ENCODE measurements at regions not wholly inside any gene's neighbourhood (a gene's known extent, or its start where the extent isn't known, plus 50 kb on each side); places are given as distances from the start of the nearest gene placed in this dataset.

DNA sequence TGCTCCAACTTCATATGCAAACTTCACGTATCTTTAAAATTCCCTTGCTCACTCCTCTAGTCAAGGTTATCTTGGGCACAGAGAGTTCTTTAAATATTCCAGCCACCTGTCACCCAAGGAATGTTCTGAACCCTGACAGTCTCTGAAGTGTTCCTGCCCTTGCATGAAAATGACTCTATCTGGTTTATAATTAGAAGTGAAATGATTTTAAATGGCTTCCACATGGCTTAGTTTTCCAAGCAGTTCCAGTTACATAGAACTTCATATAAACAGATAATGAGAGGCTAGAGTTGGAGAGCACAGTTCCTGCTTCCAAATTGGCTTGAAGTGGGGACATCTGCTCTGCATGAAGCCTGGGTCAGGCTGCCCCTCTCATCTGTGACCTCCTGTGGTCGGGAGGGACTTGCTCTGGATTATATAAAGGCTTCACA is 81.9 kb downstream of the SLC4A3 start:
- no peak overlapping the region for H3K27ac Mint-ChIP-seq
- no peak for DNase-seq
- peaks cover 4% of the 10 kb centered on the region for H3K9me3 Mint-ChIP-seq
- intact Hi-C loops (cut with micrococcal nuclease): no loop called here
- no peaks in the 10 kb centered on the region for H3K36me3 Mint-ChIP-seq (ENCODE audit: low read depth)
- H3K4me3 Mint-ChIP-seq: no peak overlapping the region
- H3K4me1 Mint-ChIP-seq (ENCODE audit: low read depth): no peaks in the 10 kb centered on the region
- H3K27me3 Mint-ChIP-seq (ENCODE audit: low read depth): peaks cover 12% of the 10 kb centered on the region
- CTCF ChIA-PET: no interaction called here

DNA sequence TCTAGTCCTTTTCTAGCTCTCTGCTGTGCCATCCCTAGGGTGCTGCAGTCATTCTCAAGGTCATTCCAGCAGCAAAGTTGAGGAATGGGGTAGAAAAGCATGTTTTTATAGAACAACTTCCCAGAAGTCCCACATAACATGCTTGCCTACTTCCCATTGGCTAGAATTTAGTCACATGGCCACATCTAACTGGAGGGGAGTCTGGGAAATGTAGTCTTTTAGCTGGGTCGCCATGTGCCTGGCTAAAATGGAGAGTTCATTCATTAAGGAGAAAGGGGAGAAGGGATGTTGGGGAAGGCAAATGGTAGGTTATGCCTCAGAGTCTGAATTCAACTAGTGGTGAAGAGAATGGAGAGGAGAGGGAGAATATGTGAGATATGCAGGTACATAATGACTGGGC is 85.7 kb downstream of the SLC4A3 start:
- Mint-ChIP-seq H3K36me3 (ENCODE audit: low read depth) (no peaks in the 10 kb centered on the region), H3K9me3 (peaks cover 4% of the 10 kb centered on the region)

DNA sequence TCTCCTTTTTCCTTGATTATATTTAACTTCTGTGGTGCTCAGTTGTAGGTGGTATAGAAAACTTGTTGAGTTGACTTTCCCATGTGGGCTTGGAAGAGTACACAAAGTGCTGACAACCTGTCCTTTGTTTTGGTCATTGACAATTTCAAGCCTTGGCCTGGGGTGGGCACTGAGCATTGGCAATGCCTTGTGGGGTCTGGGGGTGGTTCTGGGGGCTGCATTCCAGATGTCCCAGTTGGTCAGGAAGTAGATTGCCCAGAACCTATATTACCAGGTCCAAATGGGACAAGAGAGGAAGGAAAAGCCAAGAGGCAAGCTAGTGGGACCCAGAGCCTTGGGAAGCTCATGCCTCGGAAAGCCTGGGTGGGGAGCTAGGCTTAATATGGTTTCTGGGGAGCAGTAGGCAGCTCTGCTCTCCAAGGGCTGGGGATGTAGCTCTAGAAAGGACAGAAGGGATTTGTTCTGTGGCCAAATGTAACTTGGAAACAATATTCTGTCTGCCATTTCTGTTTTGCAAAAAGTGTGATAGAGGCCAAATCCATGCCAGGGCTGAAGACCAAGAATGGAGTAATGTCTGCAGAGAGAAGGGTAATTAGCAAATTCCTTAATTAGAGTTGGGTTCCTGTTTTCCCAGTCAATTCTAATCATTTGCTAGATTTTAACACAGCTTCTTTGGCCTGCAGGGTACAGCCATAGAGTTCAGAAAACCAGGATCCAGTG is 87.4 kb downstream of the SLC4A3 start:
- CTCF ChIA-PET: no interaction called here
- H3K27ac Mint-ChIP-seq: no peak overlapping the region

More for the DNA sequence above, 85.7 kb downstream of the SLC4A3 start:
- CTCF ChIA-PET: no interaction called here
- no peak overlapping the region for H3K27ac Mint-ChIP-seq
- intact Hi-C loops (cut with micrococcal nuclease): no loop called here
- H3K4me3 Mint-ChIP-seq: no peak overlapping the region
- H3K4me1 Mint-ChIP-seq (ENCODE audit: low read depth): no peaks in the 10 kb centered on the region
- H3K27me3 Mint-ChIP-seq (ENCODE audit: low read depth): peaks cover 16% of the 10 kb centered on the region
- no peak for DNase-seq

DNA sequence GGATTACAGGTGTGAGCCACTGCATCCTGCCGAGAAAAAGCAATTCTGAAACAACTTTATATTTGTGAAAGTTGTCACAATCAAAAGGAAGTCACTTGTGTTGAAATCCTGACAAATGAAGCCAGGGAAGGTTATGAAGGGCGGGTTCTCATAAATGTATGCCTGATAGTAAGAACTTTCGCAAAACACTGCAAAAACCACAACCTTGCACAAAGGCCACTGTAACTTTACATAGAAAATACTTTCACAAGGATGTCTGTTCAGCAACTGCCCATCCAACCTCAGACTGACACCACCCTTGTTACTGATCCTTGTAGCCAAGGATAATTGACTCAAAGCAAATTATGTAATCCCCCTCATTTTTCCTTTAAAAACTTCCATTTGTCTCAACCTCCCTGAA is 90.6 kb downstream of the SLC4A3 start:
- no peaks in the 10 kb centered on the region for H3K4me1 Mint-ChIP-seq (ENCODE audit: low read depth)
- no peaks in the 10 kb centered on the region for H3K36me3 Mint-ChIP-seq (ENCODE audit: low read depth)
- no peak overlapping the region for H3K27ac Mint-ChIP-seq
- peaks cover 20% of the 10 kb centered on the region for H3K27me3 Mint-ChIP-seq (ENCODE audit: low read depth)
- intact Hi-C loops (cut with micrococcal nuclease): no loop called here
- H3K4me3 Mint-ChIP-seq: no peak overlapping the region
- peaks cover 4% of the 10 kb centered on the region for H3K9me3 Mint-ChIP-seq
- CTCF ChIA-PET: no interaction called here
- DNase-seq: no peak

More for the DNA sequence above, 87.4 kb downstream of the SLC4A3 start:
- H3K27me3 Mint-ChIP-seq (ENCODE audit: low read depth): peaks cover 24% of the 10 kb centered on the region
- H3K4me1 Mint-ChIP-seq (ENCODE audit: low read depth): no peaks in the 10 kb centered on the region
- no peaks in the 10 kb centered on the region for H3K36me3 Mint-ChIP-seq (ENCODE audit: low read depth)
- DNase-seq: no peak
- intact Hi-C loops (cut with micrococcal nuclease): no loop called here
- H3K9me3 Mint-ChIP-seq: peaks cover 4% of the 10 kb centered on the region
- H3K4me3 Mint-ChIP-seq: no peak overlapping the region

DNA sequence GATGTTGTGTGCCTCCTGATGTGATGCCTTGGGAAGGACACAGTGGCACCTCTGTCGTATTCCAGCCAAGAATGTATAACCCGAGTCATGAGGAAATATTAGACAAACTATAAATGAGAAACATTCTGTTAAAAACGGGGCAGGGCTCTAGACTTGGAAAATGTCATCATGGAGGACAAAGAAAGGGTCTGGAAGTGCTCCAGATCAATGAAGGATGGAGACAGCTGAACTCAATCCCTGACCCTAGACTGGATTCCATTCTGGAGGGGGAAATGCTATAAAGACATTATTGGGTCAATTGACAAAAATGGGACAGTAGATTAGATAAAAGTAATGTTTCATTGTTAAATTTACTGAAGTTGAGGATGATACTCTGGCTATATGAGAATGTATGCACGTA is 92.1 kb downstream of the SLC4A3 start:
- H3K36me3 Mint-ChIP-seq (ENCODE audit: low read depth): no peaks in the 10 kb centered on the region
- H3K4me3 Mint-ChIP-seq: no peak overlapping the region
- no peak overlapping the region for H3K27ac Mint-ChIP-seq
- CTCF ChIA-PET: no interaction called here
- no peaks in the 10 kb centered on the region for H3K4me1 Mint-ChIP-seq (ENCODE audit: low read depth)
- DNase-seq: no peak
- intact Hi-C loops (cut with micrococcal nuclease): no loop called here
- H3K9me3 Mint-ChIP-seq: no peaks in the 10 kb centered on the region
- H3K27me3 Mint-ChIP-seq (ENCODE audit: low read depth): peaks cover 15% of the 10 kb centered on the region

DNA sequence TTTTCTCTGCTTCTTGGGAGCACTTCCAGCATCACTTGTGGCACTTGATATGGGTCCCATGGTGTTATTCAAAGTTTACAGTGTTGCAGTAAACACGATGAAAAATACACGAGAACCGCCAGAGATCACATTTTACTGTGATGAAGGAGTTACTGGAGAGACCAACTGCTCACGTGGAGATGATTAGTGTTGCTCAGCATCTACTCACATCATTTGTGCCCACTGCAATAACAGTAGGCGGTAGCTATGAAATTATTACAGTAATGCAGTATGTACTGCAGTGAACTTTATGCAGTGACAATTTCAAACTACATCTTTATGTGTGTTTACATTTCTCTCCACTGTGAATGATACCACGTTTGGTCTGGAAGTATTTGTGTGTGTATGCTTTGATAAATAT is 93.5 kb downstream of the SLC4A3 start:
- Mint-ChIP-seq H3K4me3 (no peak overlapping the region), H3K36me3 (ENCODE audit: low read depth) (no peaks in the 10 kb centered on the region), H3K27ac (no peak overlapping the region), H3K9me3 (no peaks in the 10 kb centered on the region), H3K27me3 (ENCODE audit: low read depth) (peaks cover 13% of the 10 kb centered on the region), H3K4me1 (ENCODE audit: low read depth) (no peaks in the 10 kb centered on the region)
- intact Hi-C loops (cut with micrococcal nuclease): no loop called here
- DNase-seq: no peak
- CTCF ChIA-PET: no interaction called here

DNA sequence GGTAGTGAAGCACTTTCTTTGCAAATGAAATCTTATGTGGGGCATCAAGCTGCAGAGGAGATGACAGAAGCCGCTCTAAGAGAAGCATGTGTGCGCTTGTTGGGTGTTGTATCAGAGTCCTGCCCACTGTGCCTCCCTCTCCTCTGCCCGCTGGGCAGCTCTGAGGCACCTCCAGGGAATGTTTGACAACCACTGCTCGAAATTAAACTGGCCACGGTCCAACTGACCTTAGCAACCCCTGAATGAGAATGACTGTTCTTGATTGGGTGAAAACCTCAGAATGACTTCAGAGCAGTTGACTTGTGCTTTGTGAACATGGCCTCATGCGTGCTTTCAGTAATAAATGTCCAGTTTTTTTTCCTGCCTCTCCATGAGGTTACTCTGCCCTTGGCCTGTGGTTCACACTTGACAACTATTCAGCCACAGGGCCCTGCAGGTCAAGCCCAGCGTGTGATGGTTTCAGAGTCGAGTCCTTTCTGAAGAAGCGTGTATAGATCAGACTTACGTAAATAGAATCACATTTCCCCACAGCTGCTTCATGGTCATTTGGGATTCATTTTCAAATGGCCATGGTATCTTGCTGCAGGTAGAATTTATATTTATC is 94.9 kb downstream of the SLC4A3 start:
- Mint-ChIP-seq H3K4me1 (ENCODE audit: low read depth) (no peaks in the 10 kb centered on the region), H3K36me3 (ENCODE audit: low read depth) (no peaks in the 10 kb centered on the region), H3K9me3 (no peaks in the 10 kb centered on the region), H3K4me3 (no peak overlapping the region), H3K27ac (no peak overlapping the region), H3K27me3 (ENCODE audit: low read depth) (peaks cover 15% of the 10 kb centered on the region)
- no peak for DNase-seq
- intact Hi-C loops (cut with micrococcal nuclease): no loop called here
- CTCF ChIA-PET: no interaction called here

DNA sequence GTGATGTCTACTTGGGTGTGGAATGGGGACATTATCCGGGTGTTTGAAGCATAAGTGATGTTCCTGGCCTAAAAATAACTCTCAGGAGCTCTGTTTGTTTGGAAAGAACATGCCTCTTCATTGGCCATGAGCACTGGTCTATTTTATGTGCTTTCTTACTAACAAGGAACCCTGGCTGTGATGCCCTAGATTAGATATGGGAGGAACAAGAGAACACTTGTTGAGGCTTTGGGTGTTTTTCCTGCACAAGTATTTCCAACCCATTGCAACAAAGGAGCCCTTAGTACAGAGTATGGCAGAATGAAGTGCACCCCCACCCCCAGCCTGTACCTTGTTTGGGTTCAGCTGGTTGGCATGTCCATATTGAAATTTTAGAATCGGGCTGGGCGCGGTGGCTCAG is 95.9 kb downstream of the SLC4A3 start:
- no peak for DNase-seq
- CTCF ChIA-PET: no interaction called here
- Mint-ChIP-seq H3K27ac (no peak overlapping the region), H3K36me3 (ENCODE audit: low read depth) (no peaks in the 10 kb centered on the region), H3K27me3 (ENCODE audit: low read depth) (peaks cover 17% of the 10 kb centered on the region), H3K4me3 (no peak overlapping the region), H3K9me3 (no peaks in the 10 kb centered on the region), H3K4me1 (ENCODE audit: low read depth) (no peaks in the 10 kb centered on the region)
- intact Hi-C loops (cut with micrococcal nuclease): no loop called here

DNA sequence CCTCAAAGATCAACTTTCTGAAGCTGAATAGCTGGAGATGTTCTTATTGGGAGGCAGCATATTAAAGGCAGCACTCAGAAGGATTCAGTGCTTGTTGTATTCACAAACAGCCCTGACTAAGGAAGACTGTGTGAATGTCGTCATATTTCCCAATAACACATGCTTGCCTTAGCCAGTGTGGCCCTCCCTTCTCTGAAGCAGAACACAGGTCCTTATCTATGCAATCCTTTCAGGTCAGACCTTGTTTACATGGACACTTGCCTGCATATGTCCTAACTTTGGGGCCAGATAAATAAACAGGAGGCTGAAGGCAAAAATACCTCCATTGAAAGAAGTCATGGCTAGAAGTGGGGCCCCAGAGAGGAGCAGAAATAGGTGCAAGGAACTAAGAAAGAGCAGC is 97.2 kb downstream of the SLC4A3 start:
- CTCF ChIA-PET: no interaction called here
- intact Hi-C loops (cut with micrococcal nuclease): no loop called here
- no peaks in the 10 kb centered on the region for H3K36me3 Mint-ChIP-seq (ENCODE audit: low read depth)
- DNase-seq: no peak
- H3K4me1 Mint-ChIP-seq (ENCODE audit: low read depth): no peaks in the 10 kb centered on the region
- H3K4me3 Mint-ChIP-seq: no peak overlapping the region
- H3K9me3 Mint-ChIP-seq: no peaks in the 10 kb centered on the region
- H3K27ac Mint-ChIP-seq: no peak overlapping the region
- peaks cover 11% of the 10 kb centered on the region for H3K27me3 Mint-ChIP-seq (ENCODE audit: low read depth)

DNA sequence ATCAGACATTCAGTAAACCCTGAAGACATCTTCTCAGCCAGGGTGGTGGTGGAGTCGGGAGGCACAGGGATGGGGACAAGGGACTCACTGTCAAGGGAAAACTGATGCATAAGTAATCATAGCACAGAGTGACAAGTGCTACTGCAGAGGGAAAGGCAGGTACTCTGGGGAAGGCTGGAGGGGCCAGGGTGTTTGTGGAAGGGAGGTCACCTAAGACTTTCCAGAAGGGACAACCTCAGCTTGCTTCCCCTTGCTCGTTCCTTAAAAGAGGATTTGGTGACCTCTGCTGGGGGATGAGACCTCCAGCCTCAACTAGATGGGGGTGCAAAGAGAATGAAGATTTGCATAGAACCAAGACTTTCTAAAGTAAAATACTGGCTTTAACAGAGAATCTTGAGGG is 99.5 kb downstream of the SLC4A3 start:
- H3K27me3 Mint-ChIP-seq (ENCODE audit: low read depth): peaks cover 7% of the 10 kb centered on the region
- H3K36me3 Mint-ChIP-seq (ENCODE audit: low read depth): no peaks in the 10 kb centered on the region
- H3K9me3 Mint-ChIP-seq: no peaks in the 10 kb centered on the region
- no peaks in the 10 kb centered on the region for H3K4me1 Mint-ChIP-seq (ENCODE audit: low read depth)
- intact Hi-C loops (cut with micrococcal nuclease): no loop called here
- DNase-seq: no peak
- no peak overlapping the region for H3K4me3 Mint-ChIP-seq
- CTCF ChIA-PET: no interaction called here
- no peak overlapping the region for H3K27ac Mint-ChIP-seq

DNA sequence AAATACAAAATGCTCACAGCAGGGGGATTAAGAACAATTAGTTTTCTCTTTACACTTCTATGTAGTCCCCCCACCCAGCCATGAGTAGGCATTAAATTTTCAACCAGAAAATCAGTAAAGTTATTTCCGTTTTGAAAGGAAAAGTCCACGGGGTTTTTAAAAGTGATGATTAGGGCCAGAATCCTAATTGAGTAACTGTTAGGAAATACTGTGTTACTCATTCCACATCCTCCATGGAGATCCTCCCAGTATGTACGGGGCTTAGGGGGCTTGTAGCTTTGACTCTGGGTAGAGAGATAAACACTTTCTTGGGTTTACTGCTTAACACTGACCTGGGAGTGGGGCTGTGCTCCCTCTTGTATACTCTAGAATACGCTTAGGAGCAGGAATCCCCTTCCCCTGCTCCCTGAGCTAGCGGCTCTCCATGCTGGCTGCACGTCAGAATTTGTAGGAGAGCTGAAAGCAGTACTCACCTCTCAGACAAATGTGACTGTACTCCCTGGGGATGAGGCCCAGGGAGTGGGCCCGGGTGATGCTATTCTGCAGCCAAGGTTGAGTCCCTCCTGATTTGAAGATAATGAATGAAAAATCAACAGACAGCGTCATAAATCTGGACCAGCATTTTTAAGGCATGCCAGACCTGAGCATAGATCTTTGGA is 100.5 kb downstream of the SLC4A3 start:
- Mint-ChIP-seq H3K27ac (no peak overlapping the region), H3K9me3 (no peaks in the 10 kb centered on the region), H3K36me3 (ENCODE audit: low read depth) (no peaks in the 10 kb centered on the region), H3K4me1 (ENCODE audit: low read depth) (no peaks in the 10 kb centered on the region), H3K4me3 (no peak overlapping the region), H3K27me3 (ENCODE audit: low read depth) (peaks cover 7% of the 10 kb centered on the region)
- DNase-seq: no peak
- CTCF ChIA-PET: no interaction called here
- intact Hi-C loops (cut with micrococcal nuclease): no loop called here

DNA sequence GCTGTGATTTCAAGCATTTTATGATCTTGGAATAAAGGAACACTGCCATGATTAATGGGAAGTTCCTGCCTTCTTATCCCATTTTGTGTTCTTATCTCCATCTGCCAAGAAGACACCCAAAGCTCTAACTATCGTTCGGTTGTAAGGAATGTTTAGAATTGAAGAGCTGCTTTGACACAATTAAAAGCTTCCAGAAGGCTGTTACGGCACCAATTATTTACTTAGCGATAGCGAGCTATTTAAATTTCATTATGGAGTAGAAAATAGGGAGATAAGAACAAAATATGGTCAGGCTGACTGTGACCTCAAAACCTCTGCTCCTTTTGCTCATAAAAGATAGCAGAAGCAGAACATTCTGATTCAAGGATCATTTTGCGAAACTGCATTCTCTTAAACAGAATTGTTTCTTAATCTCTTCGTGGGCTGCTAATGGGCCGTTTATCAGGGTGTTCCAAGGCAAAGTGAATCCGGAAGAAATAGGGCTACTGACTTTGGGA is 101.6 kb downstream of the SLC4A3 start:
- no peaks in the 10 kb centered on the region for H3K36me3 Mint-ChIP-seq (ENCODE audit: low read depth)
- H3K9me3 Mint-ChIP-seq: no peaks in the 10 kb centered on the region
- intact Hi-C loops (cut with micrococcal nuclease): no loop called here
- no peak overlapping the region for H3K27ac Mint-ChIP-seq
- no peaks in the 10 kb centered on the region for H3K4me1 Mint-ChIP-seq (ENCODE audit: low read depth)
- no peak for DNase-seq
- H3K4me3 Mint-ChIP-seq: no peak overlapping the region
- CTCF ChIA-PET: no interaction called here
- H3K27me3 Mint-ChIP-seq (ENCODE audit: low read depth): peaks cover 7% of the 10 kb centered on the region

DNA sequence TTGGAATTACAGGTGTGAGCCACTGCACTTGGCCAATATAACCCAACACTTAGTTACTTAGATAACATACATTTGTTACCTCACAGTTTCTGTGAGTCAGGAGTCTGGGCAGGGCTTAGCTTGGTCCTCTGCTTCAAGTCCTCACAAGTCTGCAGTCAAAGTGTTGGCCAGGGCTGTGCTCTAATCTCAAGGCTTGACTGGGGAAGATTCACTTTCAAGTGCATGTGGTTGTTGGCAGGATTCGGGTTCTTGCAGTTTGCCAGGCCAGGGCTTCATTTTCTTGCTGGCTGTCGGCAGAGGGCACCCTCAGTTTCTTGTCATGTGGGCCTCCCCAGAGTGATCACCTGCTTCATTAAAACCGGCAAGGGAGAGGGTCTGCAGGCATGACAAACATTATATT is 103.7 kb downstream of the SLC4A3 start:
- H3K27me3 Mint-ChIP-seq (ENCODE audit: low read depth): peaks cover 7% of the 10 kb centered on the region
- no peaks in the 10 kb centered on the region for H3K4me1 Mint-ChIP-seq (ENCODE audit: low read depth)
- no peak overlapping the region for H3K4me3 Mint-ChIP-seq
- no peak for DNase-seq
- CTCF ChIA-PET: no interaction called here
- no peaks in the 10 kb centered on the region for H3K9me3 Mint-ChIP-seq
- H3K27ac Mint-ChIP-seq: no peak overlapping the region
- no peaks in the 10 kb centered on the region for H3K36me3 Mint-ChIP-seq (ENCODE audit: low read depth)
- intact Hi-C loops (cut with micrococcal nuclease): no loop called here

Data from activated naive CD4-positive, alpha-beta T cell treated with anti-CD3 and anti-CD28 coated beads for 36 hours (primary cell).